Heart right ventricle (tissue), 16 donors: ENCODE measurements at regions not wholly inside any gene's neighbourhood (a gene's known extent, or its start where the extent isn't known, plus 50 kb on each side); places are given as distances from the start of the nearest gene placed in this dataset.
A peak's percentile ranks its signal among the peaks of the same experiment; 100 is the strongest.

ENCODE experiments used
- ATAC-seq, 8 donors: fragments of 200-7000 bp; cut with Tn5 transposase; one replicate each; pipeline ENCODE4 v1.9.1; 2020; ENCODE audit warnings: mild to moderate bottlenecking in 8 of 8, moderate library complexity in 8 of 8, moderate number of reproducible peaks in 1 of 8
- DNase-seq, 2 donors: peaks; one replicate each; pipeline ENCODE4 v3.0.0-alpha.2; 2020
- H3K27ac ChIP-seq, 10 donors: fragments of 200-600 bp; sonication (generic) in 2 of 10; one replicate each; pipeline versions ENCODE4 v1.5.0 to v1.8.0; 2020 to 2022; ENCODE audit warnings: mild to moderate bottlenecking in 3 of 10
- H3K27me3 ChIP-seq, 7 donors: fragments of 200-600 bp; one replicate each; pipeline ENCODE4 v1.8.0; 2021 to 2022; ENCODE audit warnings: mild to moderate bottlenecking in 2 of 7
- H3K36me3 ChIP-seq, 9 donors: fragments of 200-600 bp; sonication (generic) in 1 of 9; one replicate each; pipeline versions ENCODE4 v1.5.0 to v1.8.0; 2020 to 2022; ENCODE audit warnings: mild to moderate bottlenecking in 2 of 9
- H3K4me1 ChIP-seq, 9 donors: fragments of 200-600 bp; sonication (generic) in 1 of 9; one replicate each; pipeline versions ENCODE4 v1.5.0 to v1.8.0; 2020 to 2022; ENCODE audit warnings: mild to moderate bottlenecking in 4 of 9
- H3K4me3 ChIP-seq, 10 donors: fragments of 200-600 bp; sonication (generic) in 2 of 10; one replicate each; pipeline versions ENCODE4 v1.5.0 to v1.8.0; 2020 to 2022; ENCODE audit warnings: mild to moderate bottlenecking in 7 of 10, moderate library complexity in 2 of 10
- H3K9me3 ChIP-seq, 11 donors: fragments of 200-600 bp in 10 of 11; sonication (generic) in 2 of 11; one replicate each; pipeline versions ENCODE4 v1.5.0 to v1.8.0; 2013 to 2022; ENCODE audit warnings: mild to moderate bottlenecking in 2 of 11, control low read depth in 1 of 11, moderate library complexity in 1 of 11
- CTCF ChIP-seq, 9 donors: fragments of 200-600 bp; sonication (generic) in 2 of 9; IDR thresholded peaks; one replicate each; pipeline versions ENCODE4 v1.5.0 to v1.8.0; 2021 to 2022; ENCODE audit warnings: antibody characterized with exemption in 9 of 9, mild to moderate bottlenecking in 5 of 9, moderate library complexity in 1 of 9
- WGBS, 2 donors: extraction: QIAGEN DNeasy Blood & Tissue Kit; methylation state at CpG; one replicate each; pipeline ENCODE4 v1.1.7; 2013; ENCODE audit warnings: inconsistent platforms in 1 of 2; 5-methylcytosine and 5-hydroxymethylcytosine counted together
- intact Hi-C, 10 donors: fragments of 100-400 bp; cut with DNase I; formaldehyde crosslinking; loops; one replicate each; pipeline versions ENCODE4 v1.11.1 to v1.14.2; 2022
- donor health status: Arrhythmogenic right ventricular cardiomyopathy.
- donor health status: ischemic (EF 13 %, LVEDD 7.1; RV severe dilation, severe dysfunction).
- donor health status: healthy with polysubstance abuse.
- donor health status: DM: no; HTN: yes; CAD: no.
- donor health status: DM: no; HTN: no; CAD: no.
- donor health status: ischemic (EF 25% LVEDD 6.9; RV normal size, moderate dysfunction).
- donor health status: ischemic (EF 25% LVEDD 5.7; RV mildly dilated, moderate dysfunction).
- donor health status: healthy.
- donor health status: DM: yes; HTN: yes; CAD: no.
- donor health status: Ischemic cardiomyopathy.
- donor health status: ischemic (EF 35%, LVEDD 5.7; RV mildly dilated, moderate dysfunction).
- donor health status: nonischemic (EF 11% LVEDD 7.7; RV severe dilation, severe dysfunction).
- donor health status: DM: yes; HTN: yes; CAD: no.
- donor health status: PGD.
- donor health status: ischemic (EF 29% LVEDD 5.4; RV normal size, mild dysfunction).
- donor health status: nonischemic (EF 23%, LVEDD 6.1; RV moderate dilation, normal function).

GRCh38 chr6:138692978-138693909 lies 80.3 kb upstream of the CCDC28A start:
- peaks cover 0 to 14% (median 9%) of the 10 kb centered on the region in 9 donors for H3K4me1 ChIP-seq
- peak; percentile 52 to 67 (median 57) for ATAC-seq
- H3K27ac ChIP-seq = peak overlapping the region; percentile 46 to 82 (median 75)
- DNase-seq = peak; percentile 47 to 63
- H3K9me3 ChIP-seq = no peaks in the 10 kb centered on the region
- peak in 1 of 9 donors; percentile 21 for TF ChIP-seq CTCF (IDR thresholded peaks at IDR 0.05)
- H3K4me3 ChIP-seq = peak overlapping the region; percentile 48 to 88 (median 72)
- intact Hi-C loops = loop anchor here in 8 of 10 donors (1.0 to 10.0 kb wide), 7 partner anchors 72 to 106 kb away; no protein-coding TSS in a partner anchor
- no peaks in the 10 kb centered on the region for H3K36me3 ChIP-seq
- 1% methylated on average over 68 to 83 of the region's 92 CpGs for WGBS, 2 donors
- peaks cover 0 to 7% (median 0%) of the 10 kb centered on the region in 7 donors for H3K27me3 ChIP-seq

- intact Hi-C loops = loop anchor here in 2 of 10 donors (5.0 to 10.0 kb wide), 2 partner anchors 67 to 70 kb away; no protein-coding TSS in a partner anchor
- H3K9me3 ChIP-seq = no peaks in the 10 kb centered on the region
- peaks cover 0 to 7% (median 0%) of the 10 kb centered on the region in 7 donors for H3K27me3 ChIP-seq
- DNase-seq (no peak), ATAC-seq (no peak)
- no peak for TF ChIP-seq CTCF (IDR thresholded peaks at IDR 0.05)
- H3K4me3 ChIP-seq = no peak overlapping the region
- H3K27ac ChIP-seq = no peak overlapping the region
- no peaks in the 10 kb centered on the region for H3K36me3 ChIP-seq
- H3K4me1 ChIP-seq = peaks cover 0 to 14% (median 9%) of the 10 kb centered on the region in 9 donors
- 95% methylated on average over 4 of the region's 4 CpGs for WGBS, 2 donors
Measured at GRCh38 chr6:138695193-138695592, 78.4 kb upstream of the CCDC28A start.

- ATAC-seq (no peak), DNase-seq (no peak)
- Histone ChIP-seq H3K36me3 (no peaks in the 10 kb centered on the region), H3K27ac (no peak overlapping the region), H3K4me1 (peaks cover 0 to 9% (median 3%) of the 10 kb centered on the region in 9 donors), H3K4me3 (no peak overlapping the region), H3K27me3 (peaks cover 0 to 3% (median 0%) of the 10 kb centered on the region in 7 donors), H3K9me3 (peaks cover 0 to 24% (median 4%) of the 10 kb centered on the region in 11 donors)
- intact Hi-C loops = no loop called here
- no peak for TF ChIP-seq CTCF (IDR thresholded peaks at IDR 0.05)
Measured at GRCh38 chr6:138714493-138714892, 59.1 kb upstream of the CCDC28A start.

GRCh38 chr6:138716013-138716412 lies 57.6 kb upstream of the CCDC28A start:
- Histone ChIP-seq H3K27ac (no peak overlapping the region), H3K36me3 (no peaks in the 10 kb centered on the region), H3K9me3 (peaks cover 0 to 24% (median 4%) of the 10 kb centered on the region in 11 donors), H3K27me3 (peaks cover 0 to 3% (median 0%) of the 10 kb centered on the region in 7 donors), H3K4me1 (peaks cover 0 to 14% (median 3%) of the 10 kb centered on the region in 9 donors), H3K4me3 (no peak overlapping the region)
- ATAC-seq (no peak), DNase-seq (no peak)
- TF ChIP-seq CTCF (IDR thresholded peaks at IDR 0.05) = no peak
- intact Hi-C loops = no loop called here
- WGBS, 2 donors = 81 to 83% methylated on average over 1 of the region's 1 CpG
